ENCODE measurements at regions not wholly inside any gene's neighbourhood (a gene's known extent, or its start where the extent isn't known, plus 50 kb on each side); places are given as distances from the start of the nearest gene placed in this dataset.

GRCh38 chrX:142733327-142733726 lies 292.4 kb upstream of the SPANXN4 start:
- no peak for TF ChIP-seq CTCF (IDR thresholded peaks at IDR 0.05)
- TF ChIP-seq POLR2A (IDR thresholded peaks at IDR 0.05), result no peak

Measured in right lobe of liver (tissue), 4 donors.